IMR-90 (cell line): ENCODE measurements at regions not wholly inside any gene's neighbourhood (a gene's known extent, or its start where the extent isn't known, plus 50 kb on each side); places are given as distances from the start of the nearest gene placed in this dataset.

Source experiments
- ATAC-seq: fragments of 200-7000 bp; cut with Tn5 transposase; 2 replicates; pipeline ENCODE4 v1.9.1; 2020; ENCODE audit warnings: low read depth, mild to moderate bottlenecking, moderate library complexity
- BruUV-seq: library from RNA; stranded (reverse); fragments of 400-500 nt; replicated peaks from 2 replicates; lab custom pipeline; 2021; lab: Mats Ljungman, UMichigan
- CTCF ChIA-PET: fragments of 300-600 bp; formaldehyde crosslinking; extraction: SDS; loops from one replicate; lab custom pipeline; 2021; ENCODE audit warnings: antibody characterized with exemption; lab: Yijun Ruan, JAX
- POLR2A ChIA-PET: fragments of 300-600 bp; sonication (Branson Sonifier 250); formaldehyde crosslinking; loops from one replicate; lab custom pipeline; 2022; ENCODE audit warnings: antibody characterized with exemption; ENCODE audit not compliant: unreplicated experiment; lab: Charles Lee
- DNase-seq: peaks from one replicate; pipeline ENCODE4 v3.0.0; 2013
- H2AFZ ChIP-seq: replicated peaks from 2 replicates; pipeline ENCODE3; 2013; ENCODE audit warnings: low read length, mild to moderate bottlenecking; ENCODE audit not compliant: poor library complexity
- H2AK5ac ChIP-seq: 2 replicates; pipeline ENCODE4 v1.6.1; 2013; ENCODE audit warnings: low read depth, low read length, inconsistent platforms
- H2AK9ac ChIP-seq: replicated peaks from 2 replicates; pipeline ENCODE3; 2013; ENCODE audit warnings: mild to moderate bottlenecking, low read depth, low read length, moderate library complexity; ENCODE audit not compliant: poor library complexity
- H2BK120ac ChIP-seq: 2 replicates; pipeline ENCODE4 v1.6.1; 2013; ENCODE audit warnings: low read depth, low read length, inconsistent platforms
- H2BK15ac ChIP-seq: 3 replicates; pipeline ENCODE4 v1.6.1; 2013; ENCODE audit warnings: low read depth, low read length, inconsistent platforms
- H2BK20ac ChIP-seq: 2 replicates; pipeline ENCODE4 v1.6.1; 2013; ENCODE audit warnings: low read depth, mild to moderate bottlenecking, inconsistent platforms, low read length, moderate library complexity
- H2BK5ac ChIP-seq: 2 replicates; pipeline ENCODE4 v1.6.1; 2013; ENCODE audit warnings: mild to moderate bottlenecking, low read depth, low read length, inconsistent platforms; ENCODE audit not compliant: poor library complexity, severe bottlenecking
- H3K14ac ChIP-seq: replicated peaks from 2 replicates; pipeline ENCODE4 v1.6.1; 2013; ENCODE audit warnings: low read depth, low read length, inconsistent platforms
- H3K18ac ChIP-seq: 2 replicates; pipeline ENCODE4 v1.6.1; 2013; ENCODE audit warnings: low read depth, low read length, control low read depth
- H3K23ac ChIP-seq: 2 replicates; pipeline ENCODE4 v1.6.1; 2013; ENCODE audit warnings: low read depth, low read length, inconsistent platforms
- H3K27ac ChIP-seq: 2 replicates; pipeline ENCODE4 v1.5.1; 2013; ENCODE audit warnings: mild to moderate bottlenecking, control low read depth, low read length; ENCODE audit not compliant: insufficient read depth
- H3K27me3 ChIP-seq: 2 replicates; pipeline ENCODE4 v1.6.1; 2013; ENCODE audit warnings: low read length; ENCODE audit not compliant: control insufficient read depth, insufficient read depth
- H3K36me3 ChIP-seq: 2 replicates; pipeline ENCODE4 v1.6.1; 2013; ENCODE audit warnings: low read length, mixed read lengths; ENCODE audit not compliant: control insufficient read depth, insufficient read depth
- H3K4ac ChIP-seq: 2 replicates; pipeline ENCODE4 v1.6.1; 2013; ENCODE audit warnings: low read depth, low read length, inconsistent platforms
- H3K4me1 ChIP-seq: 2 replicates; pipeline ENCODE4 v1.6.1; 2013; ENCODE audit warnings: low read length, mixed read lengths; ENCODE audit not compliant: control insufficient read depth, insufficient read depth
- H3K4me2 ChIP-seq: 2 replicates; pipeline ENCODE4 v1.6.1; 2013; ENCODE audit warnings: low read depth, mild to moderate bottlenecking, control low read depth, low read length, moderate library complexity
- H3K4me3 ChIP-seq: 2 replicates; pipeline ENCODE4 v1.5.1; 2013; ENCODE audit warnings: low read depth, mild to moderate bottlenecking, control low read depth, low read length, moderate library complexity; ENCODE audit not compliant: insufficient read depth
- H3K56ac ChIP-seq: 2 replicates; pipeline ENCODE4 v1.6.1; 2013; ENCODE audit warnings: low read length, inconsistent platforms; ENCODE audit not compliant: insufficient read depth; ENCODE audit errors: extremely low read depth
- H3K79me1 ChIP-seq, 2 experiments: 2 replicates each; pipeline ENCODE4 v1.6.1; 2013; ENCODE audit warnings: low read length in 2 of 2, inconsistent platforms in 1 of 2, low read depth in 1 of 2
- H3K9ac ChIP-seq: 2 replicates; pipeline ENCODE4 v1.6.1; 2013; ENCODE audit warnings: low read depth, low read length, control low read depth
- H3K9me1 ChIP-seq: 2 replicates; pipeline ENCODE4 v1.6.1; 2013; ENCODE audit warnings: low read length, inconsistent platforms; ENCODE audit not compliant: insufficient read depth
- H3K9me3 ChIP-seq: 2 replicates; pipeline ENCODE4 v1.6.1; 2013; ENCODE audit warnings: low read length; ENCODE audit not compliant: control insufficient read depth, insufficient read depth
- H4K20me1 ChIP-seq: 2 replicates; pipeline ENCODE4 v1.6.1; 2013; ENCODE audit warnings: low read length, inconsistent platforms; ENCODE audit not compliant: insufficient read depth
- H4K5ac ChIP-seq: 2 replicates; pipeline ENCODE4 v1.6.1; 2013; ENCODE audit warnings: mild to moderate bottlenecking, low read depth, low read length, control low read depth
- H4K8ac ChIP-seq, 2 experiments: 2 replicates each; pipeline ENCODE4 v1.6.1; 2013; ENCODE audit warnings: low read depth in 2 of 2, low read length in 2 of 2, control low read depth in 1 of 2, inconsistent platforms in 1 of 2
- H4K91ac ChIP-seq: 2 replicates; pipeline ENCODE4 v1.6.1; 2013; ENCODE audit warnings: low read depth, low read length, inconsistent platforms; ENCODE audit not compliant: insufficient read depth
- BHLHE40 ChIP-seq: fragments of 150-350 bp; IDR thresholded peaks from 2 replicates; pipeline ENCODE4 v1.6.1; 2016; ENCODE audit warnings: mild to moderate bottlenecking, low read depth, low read length
- CEBPB ChIP-seq: IDR thresholded peaks from 2 replicates; pipeline ENCODE4 v1.6.1; 2012; ENCODE audit warnings: low read depth, low read length, improper control_type of control experiment
- CHD1 ChIP-seq: IDR thresholded peaks from 2 replicates; pipeline ENCODE4 v1.6.1; 2012; ENCODE audit warnings: low read depth, low read length, improper control_type of control experiment
- CTCF ChIP-seq: conservative IDR thresholded peaks from 2 replicates; pipeline ENCODE4 v1.5.1; 2012; ENCODE audit warnings: mild to moderate bottlenecking, low read depth, low read length, improper control_type of control experiment
- ELK1 ChIP-seq: fragments of 150-350 bp; IDR thresholded peaks from 2 replicates; pipeline ENCODE4 v1.6.1; 2016; ENCODE audit warnings: low read depth, mild to moderate bottlenecking, low read length, moderate library complexity, borderline replicate concordance
- FOS ChIP-seq: fragments of 150-350 bp; IDR thresholded peaks from 2 replicates; pipeline ENCODE4 v1.6.1; 2016; ENCODE audit warnings: low read depth, low read length
- MAFK ChIP-seq: IDR thresholded peaks from 2 replicates; pipeline ENCODE4 v1.6.1; 2012; ENCODE audit warnings: low read depth, low read length, improper control_type of control experiment
- MAZ ChIP-seq: IDR thresholded peaks from 2 replicates; pipeline ENCODE4 v1.6.1; 2012; ENCODE audit warnings: low read depth, mild to moderate bottlenecking, low read length, improper control_type of control experiment, moderate library complexity, borderline replicate concordance
- MXI1 ChIP-seq: IDR thresholded peaks from 2 replicates; pipeline ENCODE4 v1.6.1; 2012; ENCODE audit warnings: low read depth, mild to moderate bottlenecking, low read length, moderate library complexity, borderline replicate concordance
- RAD21 ChIP-seq: IDR thresholded peaks from 2 replicates; pipeline ENCODE4 v1.6.1; 2012; ENCODE audit warnings: low read length, improper control_type of control experiment
- RFX5 ChIP-seq: IDR thresholded peaks from 2 replicates; pipeline ENCODE4 v1.8.0; 2012; ENCODE audit warnings: low read depth, mild to moderate bottlenecking, low read length, moderate library complexity
- SMC3 ChIP-seq: fragments of 150-350 bp; IDR thresholded peaks from 2 replicates; pipeline ENCODE4 v1.6.1; 2016; ENCODE audit warnings: low read depth, mild to moderate bottlenecking, antibody characterized with exemption, low read length, moderate library complexity
- USF2 ChIP-seq: fragments of 150-350 bp; IDR thresholded peaks from 2 replicates; pipeline ENCODE4 v1.6.1; 2017; ENCODE audit warnings: mild to moderate bottlenecking, antibody characterized with exemption, low read length, low read depth
- WGBS, 2 experiments: methylation state at CpG; one replicate each; pipeline versions ENCODE4 v1.1.5 to v1.1.7; 2013; ENCODE audit warnings: missing lambda C conversion rate in 2 of 2; ENCODE audit not compliant: insufficient read length in 1 of 2; ENCODE audit errors: extremely low coverage in 2 of 2; 5-methylcytosine and 5-hydroxymethylcytosine counted together
- dilution Hi-C: fragments of 300-500 bp; cut with HindIII; formaldehyde crosslinking; loops from one replicate; pipeline ENCODE4 v1.14.3; 2018; ENCODE audit warnings: low sequenced_read_pairs; ENCODE audit not compliant: unreplicated experiment
- in situ Hi-C: fragments of 300-500 bp; cut with MboI; formaldehyde crosslinking; loops from 3 replicates; pipeline ENCODE4 v1.14.3; 2019; ENCODE audit warnings: low sequenced_read_pairs, inconsistent platforms, mixed read lengths
- intact Hi-C: fragments of 100-400 bp; cut with micrococcal nuclease; formaldehyde crosslinking; loops from 2 replicates; pipeline ENCODE4 v1.10.0; 2022

- dilution Hi-C loops (no loop called here), intact Hi-C loops (no loop called here)
Observed at GRCh38 chr5:124297826-124298225, 448.6 kb downstream of the ZNF608 start.

More at GRCh38 chr5:124297826-124298225, 448.6 kb downstream of the ZNF608 start:
- no peaks in the 10 kb centered on the region for H4K20me1 ChIP-seq
- no peak overlapping the region for H3K9ac ChIP-seq
- no peak overlapping the region for H2BK120ac ChIP-seq
- in situ Hi-C loops, result no loop called here
- no peak overlapping the region for H4K5ac ChIP-seq
- no peaks in the 10 kb centered on the region for H3K36me3 ChIP-seq
- H3K4me1 ChIP-seq, result peaks cover 9% of the 10 kb centered on the region; the same call in 1 of the 2 replicates
- H3K4me3 ChIP-seq, result no peak overlapping the region
- H2AK9ac ChIP-seq, result no peak overlapping the region
- H2AK5ac ChIP-seq, result no peak overlapping the region
- H3K27me3 ChIP-seq, result no peaks in the 10 kb centered on the region
- DNase-seq, result no peak
- no peaks in the 10 kb centered on the region for H3K79me1 ChIP-seq
- no CpG with 5 or more reads among the region's 3 CpGs for WGBS, 2 experiments
- H3K27ac ChIP-seq, result no peak overlapping the region
- no peak overlapping the region for H3K23ac ChIP-seq
- no peaks in the 10 kb centered on the region for H3K9me3 ChIP-seq
- no peak for ATAC-seq
- no peak overlapping the region for H3K4ac ChIP-seq
- no peak overlapping the region for H3K56ac ChIP-seq
- H3K9me1 ChIP-seq, result peaks cover 2% of the 10 kb centered on the region; the same call in 1 of the 2 replicates
- no peak overlapping the region for H2BK5ac ChIP-seq
- H4K91ac ChIP-seq, result no peak overlapping the region
- H2AFZ ChIP-seq, result no peak overlapping the region
- no peak overlapping the region; the same call in 1 of the 2 replicates for H3K14ac ChIP-seq
- H2BK15ac ChIP-seq, result no peak overlapping the region
- no peak overlapping the region for H3K4me2 ChIP-seq
- no peak overlapping the region for H4K8ac ChIP-seq
- H2BK20ac ChIP-seq, result no peak overlapping the region; the same call in 1 of the 2 replicates
- BruUV-seq, result no TSS peak
- POLR2A ChIA-PET, result no interaction called here
- CTCF ChIA-PET, result no interaction called here
- no peak overlapping the region for H3K18ac ChIP-seq
- TF ChIP-seq RAD21 (no peak), MAZ (no peak), CHD1 (no peak), MAFK (no peak), MXI1 (no peak), RFX5 (no peak), FOS (no peak), ELK1 (no peak), CEBPB (no peak), CTCF (no peak), USF2 (no peak), SMC3 (no peak), BHLHE40 (no peak)
